ENCODE measurements at regions not wholly inside any gene's neighbourhood (a gene's known extent, or its start where the extent isn't known, plus 50 kb on each side); places are given as distances from the start of the nearest gene placed in this dataset.

GRCh38 chr7:156524818-156525597 is 115.6 kb upstream of the RNF32 start:
- Histone ChIP-seq H3K36me3 (ENCODE audit: control insufficient read depth in 2 of 3, insufficient read depth in 3 of 3, low read length in 3 of 3) (no peaks in the 10 kb centered on the region), H3K9ac (ENCODE audit: low read length in 3 of 3) (no peak overlapping the region), H3K9me3 (ENCODE audit: control insufficient read depth in 2 of 3, insufficient read depth in 1 of 3, low read length in 3 of 3) (no peaks in the 10 kb centered on the region), H3K27me3 (ENCODE audit: control insufficient read depth, insufficient read depth, low read length) (no peaks in the 10 kb centered on the region), H3K4me3 (ENCODE audit: low read length in 3 of 3) (no peak overlapping the region), H3K27ac (ENCODE audit: low read depth in 2 of 2, low read length in 2 of 2) (peak overlapping the region; percentile 26 to 44), H3K4me1 (ENCODE audit: control insufficient read depth in 2 of 3, insufficient read depth in 2 of 3, low read depth in 1 of 3, low read length in 3 of 3) (peaks cover 0 to 14% (median 4%) of the 10 kb centered on the region in 3 donors)
- intact Hi-C loops (cut with DNase I): no loop called here
- DNase-seq: peak in 2 of 5 donors; percentile 11 to 29
- no peak for FAIRE-seq
- TF ChIP-seq, protein P1, sequence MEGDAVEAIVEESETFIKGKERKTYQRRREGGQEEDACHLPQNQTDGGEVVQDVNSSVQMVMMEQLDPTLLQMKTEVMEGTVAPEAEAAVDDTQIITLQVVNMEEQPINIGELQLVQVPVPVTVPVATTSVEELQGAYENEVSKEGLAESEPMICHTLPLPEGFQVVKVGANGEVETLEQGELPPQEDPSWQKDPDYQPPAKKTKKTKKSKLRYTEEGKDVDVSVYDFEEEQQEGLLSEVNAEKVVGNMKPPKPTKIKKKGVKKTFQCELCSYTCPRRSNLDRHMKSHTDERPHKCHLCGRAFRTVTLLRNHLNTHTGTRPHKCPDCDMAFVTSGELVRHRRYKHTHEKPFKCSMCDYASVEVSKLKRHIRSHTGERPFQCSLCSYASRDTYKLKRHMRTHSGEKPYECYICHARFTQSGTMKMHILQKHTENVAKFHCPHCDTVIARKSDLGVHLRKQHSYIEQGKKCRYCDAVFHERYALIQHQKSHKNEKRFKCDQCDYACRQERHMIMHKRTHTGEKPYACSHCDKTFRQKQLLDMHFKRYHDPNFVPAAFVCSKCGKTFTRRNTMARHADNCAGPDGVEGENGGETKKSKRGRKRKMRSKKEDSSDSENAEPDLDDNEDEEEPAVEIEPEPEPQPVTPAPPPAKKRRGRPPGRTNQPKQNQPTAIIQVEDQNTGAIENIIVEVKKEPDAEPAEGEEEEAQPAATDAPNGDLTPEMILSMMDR (IDR thresholded peaks at IDR 0.05; ENCODE audit: borderline replicate concordance, extremely low read depth, insufficient read depth): no peak

DNA sequence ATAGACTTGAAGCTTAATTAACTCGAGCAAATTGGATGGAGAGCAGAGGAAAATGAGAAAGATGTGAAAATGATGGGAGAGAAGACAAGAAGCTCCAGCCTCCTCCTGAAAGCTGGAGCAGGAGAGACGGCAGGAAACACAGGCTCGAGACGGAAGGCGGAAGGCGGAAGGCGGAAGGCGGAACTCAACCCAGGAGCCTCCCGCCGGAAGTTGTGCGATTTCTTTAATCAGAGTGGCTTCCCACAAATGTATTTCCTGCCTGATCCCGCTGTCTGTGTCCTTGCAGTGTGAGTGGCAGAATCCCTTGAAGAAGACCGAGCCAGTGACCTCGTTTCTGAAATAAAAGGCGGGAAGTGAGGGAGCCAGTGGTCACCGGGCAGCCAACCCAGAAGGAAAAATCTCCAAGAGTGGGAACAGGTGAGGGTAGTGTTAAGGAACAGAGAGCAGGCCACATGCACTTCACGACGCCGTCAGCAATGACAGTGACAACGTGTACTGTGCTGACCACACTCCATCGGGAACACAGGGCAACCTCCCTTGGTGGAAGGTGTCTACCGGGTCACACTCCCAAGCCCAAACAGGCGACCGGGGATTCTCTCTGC is 117.0 kb upstream of the RNF32 start:
- Histone ChIP-seq H3K9me3 (ENCODE audit: control insufficient read depth in 2 of 3, insufficient read depth in 1 of 3, low read length in 3 of 3) (no peaks in the 10 kb centered on the region), H3K9ac (ENCODE audit: low read length in 3 of 3) (no peak overlapping the region), H3K27ac (ENCODE audit: low read depth in 2 of 2, low read length in 2 of 2) (peak overlapping the region in 1 of 2 donors; percentile 49), H3K4me1 (ENCODE audit: control insufficient read depth in 2 of 3, insufficient read depth in 2 of 3, low read depth in 1 of 3, low read length in 3 of 3) (peaks cover 0 to 14% (median 4%) of the 10 kb centered on the region in 3 donors), H3K27me3 (ENCODE audit: control insufficient read depth, insufficient read depth, low read length) (no peaks in the 10 kb centered on the region), H3K36me3 (ENCODE audit: control insufficient read depth in 2 of 3, insufficient read depth in 3 of 3, low read length in 3 of 3) (no peaks in the 10 kb centered on the region), H3K4me3 (ENCODE audit: low read length in 3 of 3) (no peak overlapping the region)
- DNase-seq (no peak), FAIRE-seq (no peak)
- TF ChIP-seq, protein P1 (IDR thresholded peaks at IDR 0.05; ENCODE audit: borderline replicate concordance, extremely low read depth, insufficient read depth): no peak
- intact Hi-C loops (cut with DNase I): no loop called here

DNA sequence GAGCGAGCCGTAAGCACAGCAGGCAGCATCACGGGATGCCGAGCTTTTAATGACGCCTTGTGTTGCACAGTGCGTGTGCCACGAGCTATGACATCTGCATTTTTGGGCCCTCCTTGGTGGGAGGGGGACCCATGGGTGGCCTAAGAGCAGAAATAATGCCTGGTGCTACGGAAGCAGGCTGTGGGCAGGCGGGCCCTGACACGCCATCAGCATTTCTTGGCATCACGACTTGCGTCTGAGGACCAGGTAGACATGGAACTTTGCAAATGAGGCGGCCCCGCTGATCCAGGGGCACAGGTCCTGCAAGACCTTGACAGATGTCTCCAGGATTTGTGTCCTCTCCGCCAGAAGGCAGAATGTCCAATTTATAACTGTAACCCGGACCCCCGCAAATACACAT is 117.8 kb upstream of the RNF32 start:
- FAIRE-seq (no peak), DNase-seq (no peak)
- Histone ChIP-seq H3K4me3 (ENCODE audit: low read length in 3 of 3) (no peak overlapping the region), H3K36me3 (ENCODE audit: control insufficient read depth in 2 of 3, insufficient read depth in 3 of 3, low read length in 3 of 3) (no peaks in the 10 kb centered on the region), H3K9me3 (ENCODE audit: control insufficient read depth in 2 of 3, insufficient read depth in 1 of 3, low read length in 3 of 3) (no peaks in the 10 kb centered on the region), H3K27ac (ENCODE audit: low read depth in 2 of 2, low read length in 2 of 2) (no peak overlapping the region), H3K9ac (ENCODE audit: low read length in 3 of 3) (no peak overlapping the region), H3K4me1 (ENCODE audit: control insufficient read depth in 2 of 3, insufficient read depth in 2 of 3, low read depth in 1 of 3, low read length in 3 of 3) (peaks cover 0 to 8% (median 0%) of the 10 kb centered on the region in 3 donors), H3K27me3 (ENCODE audit: control insufficient read depth, insufficient read depth, low read length) (no peaks in the 10 kb centered on the region)
- TF ChIP-seq, protein P1 (IDR thresholded peaks at IDR 0.05; ENCODE audit: borderline replicate concordance, extremely low read depth, insufficient read depth): no peak
- intact Hi-C loops (cut with DNase I): no loop called here

Measured in kidney (tissue), 13 donors.